GM23338 (cell line): ENCODE measurements at regions not wholly inside any gene's neighbourhood (a gene's known extent, or its start where the extent isn't known, plus 50 kb on each side); places are given as distances from the start of the nearest gene placed in this dataset.

Experiments used
- ETS1 ChIP-seq: IDR thresholded peaks from 2 replicates; pipeline ENCODE4 v1.6.1; 2016; ENCODE audit warnings: antibody characterized with exemption
- EZH2 ChIP-seq: fragments of 200-600 bp; sonication (generic); IDR thresholded peaks from one replicate; pipeline ENCODE4 v1.8.0; 2017; ENCODE audit warnings: antibody characterized with exemption, mild to moderate bottlenecking, low read depth; ENCODE audit not compliant: unreplicated experiment
- EZH2phosphoT487 ChIP-seq: fragments of 200-600 bp; sonication (generic); IDR thresholded peaks from one replicate; pipeline ENCODE4 v1.8.1; 2018; ENCODE audit warnings: antibody characterized with exemption; ENCODE audit not compliant: unreplicated experiment
- POLR2AphosphoS5 ChIP-seq: IDR thresholded peaks from 2 replicates; pipeline ENCODE4 v1.6.1; 2016; ENCODE audit warnings: antibody characterized with exemption, low read depth
- REST ChIP-seq: IDR thresholded peaks from one replicate; pipeline ENCODE4 v1.6.1; 2018; ENCODE audit warnings: antibody characterized with exemption; ENCODE audit not compliant: unreplicated experiment
- ZNF114 ChIP-seq: fragments of 250-450 bp; sonication (Bioruptor Pico); IDR thresholded peaks from 2 replicates; pipeline ENCODE4 v1.5.0; 2020; ENCODE audit warnings: mild to moderate bottlenecking, moderate library complexity
- ZNF331 ChIP-seq: fragments of 250-450 bp; sonication (Bioruptor Pico); IDR thresholded peaks from 2 replicates; pipeline ENCODE4 v1.5.0; 2020; ENCODE audit warnings: low read depth, mild to moderate bottlenecking, moderate library complexity
- TF ChIP-seq, protein P1 (sequence below): fragments of 250-450 bp; sonication (Bioruptor Pico); IDR thresholded peaks from 2 replicates; pipeline ENCODE4 v1.5.0; 2020; ENCODE audit warnings: mild to moderate bottlenecking, moderate library complexity

- TF ChIP-seq, protein P1, sequence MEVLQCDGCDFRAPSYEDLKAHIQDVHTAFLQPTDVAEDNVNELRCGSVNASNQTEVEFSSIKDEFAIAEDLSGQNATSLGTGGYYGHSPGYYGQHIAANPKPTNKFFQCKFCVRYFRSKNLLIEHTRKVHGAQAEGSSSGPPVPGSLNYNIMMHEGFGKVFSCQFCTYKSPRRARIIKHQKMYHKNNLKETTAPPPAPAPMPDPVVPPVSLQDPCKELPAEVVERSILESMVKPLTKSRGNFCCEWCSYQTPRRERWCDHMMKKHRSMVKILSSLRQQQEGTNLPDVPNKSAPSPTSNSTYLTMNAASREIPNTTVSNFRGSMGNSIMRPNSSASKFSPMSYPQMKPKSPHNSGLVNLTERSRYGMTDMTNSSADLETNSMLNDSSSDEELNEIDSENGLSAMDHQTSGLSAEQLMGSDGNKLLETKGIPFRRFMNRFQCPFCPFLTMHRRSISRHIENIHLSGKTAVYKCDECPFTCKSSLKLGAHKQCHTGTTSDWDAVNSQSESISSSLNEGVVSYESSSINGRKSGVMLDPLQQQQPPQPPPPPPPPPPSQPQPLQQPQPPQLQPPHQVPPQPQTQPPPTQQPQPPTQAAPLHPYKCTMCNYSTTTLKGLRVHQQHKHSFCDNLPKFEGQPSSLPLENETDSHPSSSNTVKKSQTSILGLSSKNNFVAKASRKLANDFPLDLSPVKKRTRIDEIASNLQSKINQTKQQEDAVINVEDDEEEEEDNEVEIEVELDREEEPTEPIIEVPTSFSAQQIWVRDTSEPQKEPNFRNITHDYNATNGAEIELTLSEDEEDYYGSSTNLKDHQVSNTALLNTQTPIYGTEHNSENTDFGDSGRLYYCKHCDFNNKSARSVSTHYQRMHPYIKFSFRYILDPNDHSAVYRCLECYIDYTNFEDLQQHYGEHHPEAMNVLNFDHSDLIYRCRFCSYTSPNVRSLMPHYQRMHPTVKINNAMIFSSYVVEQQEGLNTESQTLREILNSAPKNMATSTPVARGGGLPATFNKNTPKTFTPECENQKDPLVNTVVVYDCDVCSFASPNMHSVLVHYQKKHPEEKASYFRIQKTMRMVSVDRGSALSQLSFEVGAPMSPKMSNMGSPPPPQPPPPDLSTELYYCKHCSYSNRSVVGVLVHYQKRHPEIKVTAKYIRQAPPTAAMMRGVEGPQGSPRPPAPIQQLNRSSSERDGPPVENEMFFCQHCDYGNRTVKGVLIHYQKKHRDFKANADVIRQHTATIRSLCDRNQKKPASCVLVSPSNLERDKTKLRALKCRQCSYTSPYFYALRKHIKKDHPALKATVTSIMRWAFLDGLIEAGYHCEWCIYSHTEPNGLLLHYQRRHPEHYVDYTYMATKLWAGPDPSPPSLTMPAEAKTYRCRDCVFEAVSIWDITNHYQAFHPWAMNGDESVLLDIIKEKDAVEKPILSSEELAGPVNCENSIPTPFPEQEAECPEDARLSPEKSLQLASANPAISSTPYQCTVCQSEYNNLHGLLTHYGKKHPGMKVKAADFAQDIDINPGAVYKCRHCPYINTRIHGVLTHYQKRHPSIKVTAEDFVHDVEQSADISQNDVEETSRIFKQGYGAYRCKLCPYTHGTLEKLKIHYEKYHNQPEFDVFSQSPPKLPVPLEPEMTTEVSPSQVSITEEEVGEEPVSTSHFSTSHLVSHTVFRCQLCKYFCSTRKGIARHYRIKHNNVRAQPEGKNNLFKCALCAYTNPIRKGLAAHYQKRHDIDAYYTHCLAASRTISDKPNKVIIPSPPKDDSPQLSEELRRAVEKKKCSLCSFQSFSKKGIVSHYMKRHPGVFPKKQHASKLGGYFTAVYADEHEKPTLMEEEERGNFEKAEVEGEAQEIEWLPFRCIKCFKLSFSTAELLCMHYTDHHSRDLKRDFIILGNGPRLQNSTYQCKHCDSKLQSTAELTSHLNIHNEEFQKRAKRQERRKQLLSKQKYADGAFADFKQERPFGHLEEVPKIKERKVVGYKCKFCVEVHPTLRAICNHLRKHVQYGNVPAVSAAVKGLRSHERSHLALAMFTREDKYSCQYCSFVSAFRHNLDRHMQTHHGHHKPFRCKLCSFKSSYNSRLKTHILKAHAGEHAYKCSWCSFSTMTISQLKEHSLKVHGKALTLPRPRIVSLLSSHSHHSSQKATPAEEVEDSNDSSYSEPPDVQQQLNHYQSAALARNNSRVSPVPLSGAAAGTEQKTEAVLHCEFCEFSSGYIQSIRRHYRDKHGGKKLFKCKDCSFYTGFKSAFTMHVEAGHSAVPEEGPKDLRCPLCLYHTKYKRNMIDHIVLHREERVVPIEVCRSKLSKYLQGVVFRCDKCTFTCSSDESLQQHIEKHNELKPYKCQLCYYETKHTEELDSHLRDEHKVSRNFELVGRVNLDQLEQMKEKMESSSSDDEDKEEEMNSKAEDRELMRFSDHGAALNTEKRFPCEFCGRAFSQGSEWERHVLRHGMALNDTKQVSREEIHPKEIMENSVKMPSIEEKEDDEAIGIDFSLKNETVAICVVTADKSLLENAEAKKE: no peak
- TF ChIP-seq REST (no peak), ZNF114 (no peak), ZNF331 (CRISPR knock-in tag) (no peak), ETS1 (no peak), EZH2phosphoT487 (no peak), POLR2AphosphoS5 (no peak), EZH2 (no peak)
These were observed 152.6 kb upstream of the SLC4A4 start (continued) for GRCh38 chr4:71186257-71186565.
